ENCODE measurements at regions not wholly inside any gene's neighbourhood (a gene's known extent, or its start where the extent isn't known, plus 50 kb on each side); places are given as distances from the start of the nearest gene placed in this dataset.

DNA sequence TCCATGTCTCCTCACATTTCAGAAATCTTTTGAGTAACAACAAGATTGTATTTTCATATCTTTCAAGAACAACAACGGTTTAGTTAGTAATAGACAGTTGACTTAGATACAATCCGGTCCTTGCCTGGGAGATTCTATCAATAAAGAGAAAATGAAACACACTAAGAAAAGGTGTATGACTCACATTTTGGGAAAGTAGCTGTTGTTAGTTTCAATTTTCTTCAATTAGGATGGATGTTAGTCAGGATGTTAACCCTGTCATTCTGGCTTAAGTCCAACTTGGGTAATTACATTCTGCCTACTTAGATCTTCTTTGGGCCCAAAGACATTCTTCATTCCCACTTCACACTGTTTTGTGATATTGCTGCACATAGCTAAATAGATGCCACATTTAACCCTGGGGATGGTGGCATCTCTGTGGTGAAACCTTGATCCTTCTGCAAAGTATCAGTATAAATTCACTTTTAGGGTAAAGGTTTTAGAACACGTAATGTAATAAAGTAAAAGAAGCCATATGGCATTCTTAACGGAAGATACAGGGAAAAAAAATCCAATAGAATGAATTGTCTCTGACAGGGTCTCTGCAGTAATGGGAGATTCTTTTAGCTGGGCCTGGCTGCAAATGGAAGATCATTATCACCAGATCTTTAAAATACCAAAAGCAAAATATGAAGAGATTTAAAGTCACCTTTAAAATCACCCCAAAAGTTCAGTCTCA, 365.5 kb downstream of the FIGN start:
- DNase-seq = no peak
- H3K4me1 Mint-ChIP-seq = no peaks in the 10 kb centered on the region
- ChIA-PET CTCF (ENCODE audit: partially characterized antibody) (no interaction called here), POLR2A (ENCODE audit: partially characterized antibody) (no interaction called here)
- H3K27ac Mint-ChIP-seq = no peak overlapping the region
- Histone ChIP-seq H3K4me1 (ENCODE audit: insufficient read depth, low read length) (no peaks in the 10 kb centered on the region), H3K36me3 (ENCODE audit: insufficient read depth, low read length) (no peaks in the 10 kb centered on the region), H3K27me3 (ENCODE audit: insufficient read depth, low read length) (no peaks in the 10 kb centered on the region), H3K9me3 (ENCODE audit: control insufficient read depth in 1 of 2, low read length in 2 of 2) (no peaks in the 10 kb centered on the region), H3K4me3 (ENCODE audit: low read length in 2 of 2) (no peak overlapping the region), H3K27ac (ENCODE audit: low read depth, low read length) (no peak overlapping the region)
- H3K36me3 Mint-ChIP-seq = no peaks in the 10 kb centered on the region
- intact Hi-C loops (cut with micrococcal nuclease) = no loop called here
- peaks cover 0 to 27% (median 4%) of the 10 kb centered on the region in 8 donors for H3K9me3 Mint-ChIP-seq
- no peaks in the 10 kb centered on the region for H3K27me3 Mint-ChIP-seq
- no peak overlapping the region for H3K4me3 Mint-ChIP-seq

GRCh38 chr2:163369111-163369510, 366.7 kb downstream of the FIGN start:
- intact Hi-C loops (cut with micrococcal nuclease) = no loop called here
- Mint-ChIP-seq H3K36me3 (no peaks in the 10 kb centered on the region), H3K4me1 (no peaks in the 10 kb centered on the region), H3K27ac (no peak overlapping the region), H3K4me3 (no peak overlapping the region), H3K9me3 (peaks cover 0 to 27% (median 6%) of the 10 kb centered on the region in 8 donors), H3K27me3 (no peaks in the 10 kb centered on the region)
- Histone ChIP-seq H3K36me3 (ENCODE audit: insufficient read depth, low read length) (no peaks in the 10 kb centered on the region), H3K27ac (ENCODE audit: low read depth, low read length) (no peak overlapping the region), H3K9me3 (ENCODE audit: control insufficient read depth in 1 of 2, low read length in 2 of 2) (no peaks in the 10 kb centered on the region), H3K27me3 (ENCODE audit: insufficient read depth, low read length) (no peaks in the 10 kb centered on the region), H3K4me1 (ENCODE audit: insufficient read depth, low read length) (no peaks in the 10 kb centered on the region), H3K4me3 (ENCODE audit: low read length in 2 of 2) (no peak overlapping the region)
- no peak for DNase-seq
- ChIA-PET CTCF (ENCODE audit: partially characterized antibody) (no interaction called here), POLR2A (ENCODE audit: partially characterized antibody) (no interaction called here)

GRCh38 chr2:163368655-163369054, 367.2 kb downstream of the FIGN start:
- Mint-ChIP-seq H3K9me3 (peaks cover 0 to 26% (median 6%) of the 10 kb centered on the region in 8 donors), H3K4me3 (no peak overlapping the region), H3K27ac (no peak overlapping the region), H3K27me3 (no peaks in the 10 kb centered on the region), H3K36me3 (no peaks in the 10 kb centered on the region), H3K4me1 (no peaks in the 10 kb centered on the region)
- ChIA-PET CTCF (ENCODE audit: partially characterized antibody) (no interaction called here), POLR2A (ENCODE audit: partially characterized antibody) (no interaction called here)
- Histone ChIP-seq H3K27ac (ENCODE audit: low read depth, low read length) (no peak overlapping the region), H3K9me3 (ENCODE audit: control insufficient read depth in 1 of 2, low read length in 2 of 2) (no peaks in the 10 kb centered on the region), H3K27me3 (ENCODE audit: insufficient read depth, low read length) (no peaks in the 10 kb centered on the region), H3K36me3 (ENCODE audit: insufficient read depth, low read length) (no peaks in the 10 kb centered on the region), H3K4me1 (ENCODE audit: insufficient read depth, low read length) (no peaks in the 10 kb centered on the region), H3K4me3 (ENCODE audit: low read length in 2 of 2) (no peak overlapping the region)
- DNase-seq = no peak
- intact Hi-C loops (cut with micrococcal nuclease) = no loop called here

DNA sequence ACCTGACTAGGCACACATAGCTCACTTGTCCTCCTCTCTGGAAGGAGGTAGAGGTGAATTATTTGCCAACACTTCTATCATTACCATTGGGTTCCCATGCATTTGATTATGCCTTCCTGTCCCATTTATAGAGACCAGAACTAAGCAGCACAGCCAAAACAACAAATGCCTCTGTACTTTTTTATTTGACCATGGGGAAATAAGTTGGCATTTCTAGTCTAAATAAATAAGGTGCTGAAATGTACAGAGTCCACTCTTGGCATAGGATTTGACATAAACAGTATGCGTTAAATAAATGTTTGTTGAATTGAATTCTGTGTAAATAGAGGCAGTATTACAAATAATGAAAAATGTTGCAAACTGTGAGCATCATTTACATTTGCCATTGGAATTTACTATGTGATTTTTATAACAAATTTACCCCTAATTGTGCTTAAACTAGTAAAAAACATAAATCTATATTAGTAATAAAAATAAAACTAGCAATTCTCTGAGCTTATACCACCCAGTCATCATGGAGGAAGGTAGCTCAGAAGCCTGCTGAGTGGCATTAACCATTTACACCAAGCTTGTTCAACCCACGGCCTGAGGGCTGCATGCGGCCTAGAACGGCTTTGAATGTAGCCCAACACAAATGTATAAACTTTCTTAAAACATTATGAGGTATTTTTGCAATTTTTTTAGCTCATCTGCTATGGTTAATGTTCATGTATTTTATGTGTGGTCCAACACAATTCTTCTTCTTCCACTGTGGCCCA, 367.8 kb downstream of the FIGN start:
- no peak overlapping the region for H3K4me3 ChIP-seq (ENCODE audit: low read length in 2 of 2)
- H3K27me3 ChIP-seq (ENCODE audit: insufficient read depth, low read length) = no peaks in the 10 kb centered on the region
- Mint-ChIP-seq H3K36me3 (no peaks in the 10 kb centered on the region), H3K27me3 (no peaks in the 10 kb centered on the region), H3K27ac (no peak overlapping the region), H3K4me1 (no peaks in the 10 kb centered on the region), H3K4me3 (no peak overlapping the region), H3K9me3 (peaks cover 0 to 24% (median 6%) of the 10 kb centered on the region in 8 donors)
- POLR2A ChIA-PET (ENCODE audit: partially characterized antibody) = no interaction called here
- no peaks in the 10 kb centered on the region for H3K9me3 ChIP-seq (ENCODE audit: control insufficient read depth in 1 of 2, low read length in 2 of 2)
- intact Hi-C loops (cut with micrococcal nuclease) = no loop called here
- no peaks in the 10 kb centered on the region for H3K36me3 ChIP-seq (ENCODE audit: insufficient read depth, low read length)
- CTCF ChIA-PET (ENCODE audit: partially characterized antibody) = no interaction called here
- no peak for DNase-seq
- no peak overlapping the region for H3K27ac ChIP-seq (ENCODE audit: low read depth, low read length)
- H3K4me1 ChIP-seq (ENCODE audit: insufficient read depth, low read length) = no peaks in the 10 kb centered on the region

DNA sequence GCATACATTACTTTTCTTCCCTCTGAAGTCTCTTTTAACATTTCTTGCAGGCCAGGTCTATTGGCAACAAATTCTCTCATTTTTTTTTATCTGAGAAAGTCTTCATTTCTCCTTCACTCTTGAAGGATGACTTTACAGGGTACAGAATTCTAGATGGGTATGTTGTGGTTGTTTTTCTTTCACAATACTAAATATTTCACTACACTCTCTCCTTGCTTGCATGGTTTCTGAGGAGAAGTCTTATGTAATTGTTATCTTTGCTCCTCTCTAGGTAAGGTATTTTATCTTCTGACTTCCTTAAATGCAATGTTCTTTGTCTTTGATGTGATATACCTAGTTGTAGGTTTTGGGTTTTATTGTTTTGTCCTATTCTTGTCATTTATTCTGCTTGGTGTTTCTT, 371.1 kb downstream of the FIGN start:
- Histone ChIP-seq H3K4me1 (ENCODE audit: insufficient read depth, low read length) (no peaks in the 10 kb centered on the region), H3K27ac (ENCODE audit: low read depth, low read length) (no peak overlapping the region), H3K9me3 (ENCODE audit: control insufficient read depth in 1 of 2, low read length in 2 of 2) (no peaks in the 10 kb centered on the region), H3K36me3 (ENCODE audit: insufficient read depth, low read length) (no peaks in the 10 kb centered on the region), H3K27me3 (ENCODE audit: insufficient read depth, low read length) (no peaks in the 10 kb centered on the region), H3K4me3 (ENCODE audit: low read length in 2 of 2) (no peak overlapping the region)
- Mint-ChIP-seq H3K4me1 (no peaks in the 10 kb centered on the region), H3K9me3 (peaks cover 0 to 14% (median 4%) of the 10 kb centered on the region in 8 donors), H3K36me3 (no peaks in the 10 kb centered on the region), H3K27ac (no peak overlapping the region), H3K27me3 (no peaks in the 10 kb centered on the region), H3K4me3 (no peak overlapping the region)
- POLR2A ChIA-PET (ENCODE audit: partially characterized antibody) = no interaction called here
- intact Hi-C loops (cut with micrococcal nuclease) = no loop called here
- no peak for DNase-seq
- CTCF ChIA-PET (ENCODE audit: partially characterized antibody) = no interaction called here

GRCh38 chr2:163353551-163353950, 382.3 kb downstream of the FIGN start:
- Mint-ChIP-seq H3K27me3 (peaks cover 0 to 3% of the 10 kb centered on the region in 2 donors), H3K27ac (no peak overlapping the region), H3K4me1 (peaks cover 0 to 4% (median 0%) of the 10 kb centered on the region in 4 donors), H3K36me3 (no peaks in the 10 kb centered on the region), H3K4me3 (no peak overlapping the region), H3K9me3 (peaks cover 0 to 7% (median 0%) of the 10 kb centered on the region in 8 donors)
- Histone ChIP-seq H3K27me3 (ENCODE audit: insufficient read depth, low read length) (no peaks in the 10 kb centered on the region), H3K36me3 (ENCODE audit: insufficient read depth, low read length) (no peaks in the 10 kb centered on the region), H3K4me1 (ENCODE audit: insufficient read depth, low read length) (no peaks in the 10 kb centered on the region), H3K4me3 (ENCODE audit: low read length in 2 of 2) (no peak overlapping the region), H3K9me3 (ENCODE audit: control insufficient read depth in 1 of 2, low read length in 2 of 2) (no peaks in the 10 kb centered on the region), H3K27ac (ENCODE audit: low read depth, low read length) (no peak overlapping the region)
- POLR2A ChIA-PET (ENCODE audit: partially characterized antibody) = no interaction called here
- no peak for DNase-seq
- CTCF ChIA-PET (ENCODE audit: partially characterized antibody) = no interaction called here
- intact Hi-C loops (cut with micrococcal nuclease) = no loop called here

- H3K4me1 ChIP-seq (ENCODE audit: insufficient read depth, low read length) = no peaks in the 10 kb centered on the region
- no peak for DNase-seq
- H3K4me3 ChIP-seq (ENCODE audit: low read length in 2 of 2) = no peak overlapping the region
- Mint-ChIP-seq H3K4me3 (no peak overlapping the region), H3K36me3 (no peaks in the 10 kb centered on the region), H3K27ac (no peak overlapping the region), H3K9me3 (peaks cover 0 to 7% (median 0%) of the 10 kb centered on the region in 8 donors), H3K4me1 (peaks cover 0 to 4% (median 0%) of the 10 kb centered on the region in 4 donors), H3K27me3 (peaks cover 0 to 3% of the 10 kb centered on the region in 2 donors)
- intact Hi-C loops (cut with micrococcal nuclease) = no loop called here
- no peaks in the 10 kb centered on the region for H3K27me3 ChIP-seq (ENCODE audit: insufficient read depth, low read length)
- no peaks in the 10 kb centered on the region for H3K9me3 ChIP-seq (ENCODE audit: control insufficient read depth in 1 of 2, low read length in 2 of 2)
- POLR2A ChIA-PET (ENCODE audit: partially characterized antibody) = no interaction called here
- CTCF ChIA-PET (ENCODE audit: partially characterized antibody) = no interaction called here
- H3K27ac ChIP-seq (ENCODE audit: low read depth, low read length) = no peak overlapping the region
- no peaks in the 10 kb centered on the region for H3K36me3 ChIP-seq (ENCODE audit: insufficient read depth, low read length)
Measured at GRCh38 chr2:163351966-163352365, 383.8 kb downstream of the FIGN start.

Measured in CD4-positive, alpha-beta memory T cell (primary cell).